Ovary (tissue), 7 donors: ENCODE measurements at regions not wholly inside any gene's neighbourhood (a gene's known extent, or its start where the extent isn't known, plus 50 kb on each side); places are given as distances from the start of the nearest gene placed in this dataset.

Source experiments
- DNase-seq, 5 donors: peaks; one replicate each; pipeline ENCODE4 v3.0.0-alpha.2; 2019 to 2020
- H3K27ac ChIP-seq, 2 donors: fragments of 200-600 bp; one replicate each; pipeline versions ENCODE4 v1.5.1 to v1.8.0; 2019 to 2022
- H3K27me3 ChIP-seq: fragments of 200-600 bp; one replicate; pipeline ENCODE4 v1.8.0; 2022
- H3K36me3 ChIP-seq: fragments of 200-600 bp; sonication (generic); one replicate; pipeline ENCODE4 v1.5.1; 2019
- H3K4me1 ChIP-seq: one replicate; pipeline ENCODE4 v1.8.1; 2013; ENCODE audit warnings: mild to moderate bottlenecking, moderate library complexity; ENCODE audit not compliant: insufficient read depth
- H3K4me3 ChIP-seq: fragments of 200-600 bp; sonication (generic); one replicate; pipeline ENCODE4 v1.5.1; 2017
- H3K9me3 ChIP-seq, 2 donors: fragments of 200-600 bp in 1 of 2; sonication (generic) in 1 of 2; one replicate each; pipeline versions ENCODE4 v1.5.1 to v1.8.1; 2013 to 2019; ENCODE audit warnings: mild to moderate bottlenecking in 1 of 2, moderate library complexity in 1 of 2
- CTCF ChIP-seq, 3 donors: fragments of 450-650 bp in 2 of 3; fragments of 200-600 bp in 1 of 3; IDR thresholded peaks; one replicate each; pipeline versions ENCODE4 v1.5.1 to v1.8.0; 2016 to 2022; ENCODE audit warnings: antibody characterized with exemption in 3 of 3, mild to moderate bottlenecking in 1 of 3
- EP300 ChIP-seq: sonication (generic); formaldehyde crosslinking; IDR thresholded peaks from one replicate; pipeline ENCODE4 v1.6.1; 2017; ENCODE audit warnings: antibody characterized with exemption
- POLR2A ChIP-seq: fragments of 450-650 bp; IDR thresholded peaks from one replicate; pipeline ENCODE4 v1.6.1; 2017; ENCODE audit warnings: antibody characterized with exemption, mild to moderate bottlenecking, moderate library complexity
- WGBS, 3 donors: extraction: QIAGEN DNeasy Blood & Tissue Kit in 1 of 3; methylation state at CpG; one replicate each; pipeline versions ENCODE4 v1.1.5 to v1.1.7; 2013 to 2017; 5-methylcytosine and 5-hydroxymethylcytosine counted together
- intact Hi-C, 4 donors: fragments of 100-400 bp; cut with DNase I; formaldehyde crosslinking; loops; one replicate each; pipeline versions ENCODE4 v1.11.0 to v1.15.1; 2022 to 2023
- donor health status: DM: no; HTN: no; CAD: no; lungs with moderate emphysema.
- donor health status: DM: no; HTN: no; CAD: no.
- donor health status: Bipolar disorder and iron deficiency.
- donor health status: DM: no; HTN: no; CAD: no.
- donor health status: DM: yes; HTN: yes; CAD: no.

DNA sequence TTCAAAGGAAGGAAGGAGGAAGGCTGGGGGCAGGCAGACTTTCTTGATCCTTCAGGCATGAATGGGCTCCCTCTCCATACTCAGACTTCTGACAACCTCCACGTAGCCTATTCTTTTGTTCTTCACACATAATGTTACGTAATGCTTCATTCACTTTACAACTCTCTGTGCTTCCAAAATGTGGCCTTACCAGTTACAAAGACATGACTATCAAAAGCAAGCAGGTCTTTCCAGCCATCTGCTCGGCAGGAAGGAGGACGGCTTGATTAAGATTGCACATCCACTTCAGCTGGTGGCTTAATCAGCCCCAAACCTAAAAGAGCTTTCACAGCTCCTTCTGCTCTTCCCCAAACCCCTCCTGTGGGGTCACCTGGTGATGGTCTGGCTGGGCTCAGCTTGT, 263.2 kb downstream of the XXYLT1 start:
- TF ChIP-seq POLR2A, result no peak
- no peak for TF ChIP-seq EP300
- no peak for TF ChIP-seq CTCF (IDR thresholded peaks at IDR 0.05)
- H3K27me3 ChIP-seq, result no peaks in the 10 kb centered on the region
- intact Hi-C loops, result no loop called here
- H3K27ac ChIP-seq, result no peak overlapping the region
- 59 to 82% (median 71%) methylated on average over 4 of the region's 4 CpGs for WGBS, 3 donors
- H3K9me3 ChIP-seq, result no peaks in the 10 kb centered on the region
- no peaks in the 10 kb centered on the region for H3K4me1 ChIP-seq
- no peak overlapping the region for H3K4me3 ChIP-seq
- DNase-seq, result no peak
- H3K36me3 ChIP-seq, result no peaks in the 10 kb centered on the region

GRCh38 chr3:195008816-195009215, 262.1 kb downstream of the XXYLT1 start:
- intact Hi-C loops, result no loop called here
- TF ChIP-seq CTCF (IDR thresholded peaks at IDR 0.05) (no peak), POLR2A (no peak), EP300 (no peak)
- Histone ChIP-seq H3K36me3 (no peaks in the 10 kb centered on the region), H3K27ac (no peak overlapping the region), H3K27me3 (no peaks in the 10 kb centered on the region), H3K4me3 (no peak overlapping the region), H3K4me1 (no peaks in the 10 kb centered on the region), H3K9me3 (no peaks in the 10 kb centered on the region)
- DNase-seq, result no peak
- 69 to 79% (median 71%) methylated on average over 6 of the region's 6 CpGs for WGBS, 3 donors

DNA sequence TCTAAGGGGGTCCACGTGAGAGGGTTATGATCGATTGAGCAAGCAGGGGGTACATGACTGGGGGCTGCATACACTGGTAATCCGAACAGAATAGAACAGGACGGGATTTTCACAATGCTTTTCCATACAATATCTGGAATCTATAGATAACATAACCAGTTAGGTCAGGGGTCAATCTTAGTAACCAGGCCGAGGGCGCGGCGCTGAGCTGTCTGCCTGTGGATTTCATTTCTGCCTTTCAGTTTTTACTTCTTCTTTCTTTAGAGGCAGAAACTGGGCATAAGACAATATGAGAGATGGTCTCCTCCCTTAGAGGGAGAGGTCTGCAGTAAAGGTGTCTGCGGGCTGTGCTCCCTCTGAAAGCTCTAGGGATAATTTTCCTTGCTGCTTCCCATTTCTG, 261.3 kb downstream of the XXYLT1 start:
- Histone ChIP-seq H3K36me3 (no peaks in the 10 kb centered on the region), H3K27ac (no peak overlapping the region), H3K4me3 (no peak overlapping the region), H3K27me3 (no peaks in the 10 kb centered on the region), H3K4me1 (no peaks in the 10 kb centered on the region), H3K9me3 (no peaks in the 10 kb centered on the region)
- TF ChIP-seq CTCF (IDR thresholded peaks at IDR 0.05) (no peak), POLR2A (no peak), EP300 (no peak)
- intact Hi-C loops, result no loop called here
- WGBS, 3 donors, result 90 to 94% (median 91%) methylated on average over 9 of the region's 9 CpGs
- no peak for DNase-seq

DNA sequence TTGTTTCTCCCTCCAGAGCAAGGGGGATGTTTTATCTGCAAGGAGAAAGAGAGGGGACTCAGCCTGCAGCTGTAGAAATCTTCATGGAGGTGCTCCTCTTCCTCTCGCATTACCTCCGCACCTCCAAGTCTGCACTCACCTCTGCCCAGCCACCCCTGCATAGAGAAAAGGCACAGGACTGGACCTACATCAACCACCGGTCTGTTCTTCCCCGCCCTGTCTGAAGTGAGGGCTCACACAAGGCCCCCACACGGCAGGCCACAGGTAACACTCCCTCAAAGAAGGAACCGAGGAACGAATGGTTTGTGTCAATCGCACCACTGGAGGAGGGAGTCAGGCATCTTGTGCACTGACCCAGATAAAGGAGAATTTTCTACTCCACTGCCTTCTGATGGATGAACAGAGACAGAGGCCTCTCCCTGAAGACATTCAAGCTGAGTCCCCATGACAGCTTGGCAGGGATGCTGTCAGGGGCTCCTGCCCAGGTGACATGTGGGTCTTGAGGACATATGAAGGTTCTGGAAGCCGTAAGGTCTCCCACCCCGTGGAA, 260.3 kb downstream of the XXYLT1 start:
- H3K27me3 ChIP-seq, result no peaks in the 10 kb centered on the region
- no peaks in the 10 kb centered on the region for H3K9me3 ChIP-seq
- no peak overlapping the region for H3K27ac ChIP-seq
- H3K4me3 ChIP-seq, result no peak overlapping the region
- H3K4me1 ChIP-seq, result no peaks in the 10 kb centered on the region
- WGBS, 3 donors, result 85 to 90% (median 90%) methylated on average over 10 of the region's 10 CpGs
- intact Hi-C loops, result no loop called here
- DNase-seq, result no peak
- no peak for TF ChIP-seq CTCF (IDR thresholded peaks at IDR 0.05)
- no peak for TF ChIP-seq EP300
- no peak for TF ChIP-seq POLR2A
- H3K36me3 ChIP-seq, result no peaks in the 10 kb centered on the region
